ENCODE measurements at regions not wholly inside any gene's neighbourhood (a gene's known extent, or its start where the extent isn't known, plus 50 kb on each side); places are given as distances from the start of the nearest gene placed in this dataset.

- Histone ChIP-seq H3K4me2 (ENCODE audit: low read length) (no peak overlapping the region), H4K20me1 (ENCODE audit: insufficient read depth, low read length) (no peaks in the 10 kb centered on the region), H3K36me3 (ENCODE audit: insufficient read depth, low read length) (no peaks in the 10 kb centered on the region), H3K79me2 (ENCODE audit: insufficient read depth, low read depth, low read length) (no peaks in the 10 kb centered on the region), H2AFZ (ENCODE audit: low read length) (no peak overlapping the region), H3K9me3 (ENCODE audit: low read length) (0 out of 2 replicates have a peak, but pooled peaks cover 4% of the 10 kb centered on the region), H3K9me2 (ENCODE audit: insufficient read depth, low read length) (no peaks in the 10 kb centered on the region), H3K4me1 (ENCODE audit: insufficient read depth, low read length, poor library complexity, severe bottlenecking) (peaks cover 14% of the 10 kb centered on the region), H3K27ac (ENCODE audit: low read depth, low read length, poor library complexity, severe bottlenecking) (no peak overlapping the region), H3K4me3 (ENCODE audit: low read depth, low read length, poor library complexity, severe bottlenecking) (no peak overlapping the region)
- intact Hi-C loops (cut with micrococcal nuclease; ENCODE audit: unreplicated experiment): no loop called here
- no TSS peak for BruUV-seq (replicated peaks)
- DNase-seq (ENCODE audit: low spot score): no peak
- no peak for TF ChIP-seq CTCF (conservative IDR thresholded peaks at IDR 0.05; ENCODE audit: low read length)
- POLR2A ChIA-PET: interaction anchor here (0.7 kb wide), 1 partner anchor 38 kb away, joined by 3 read pairs; no protein-coding TSS in a partner anchor
- CTCF ChIA-PET (ENCODE audit: unreplicated experiment): no interaction called here
Observed at GRCh38 chr2:63742580-63742976, 99.1 kb upstream of the UGP2 start.

- Histone ChIP-seq H3K9me3 (ENCODE audit: low read length) (0 out of 2 replicates have a peak, but pooled peaks cover 8% of the 10 kb centered on the region), H2AFZ (ENCODE audit: low read length) (no peak overlapping the region), H3K9me2 (ENCODE audit: insufficient read depth, low read length) (no peaks in the 10 kb centered on the region), H4K20me1 (ENCODE audit: insufficient read depth, low read length) (no peaks in the 10 kb centered on the region), H3K4me2 (ENCODE audit: low read length) (no peak overlapping the region), H3K79me2 (ENCODE audit: insufficient read depth, low read depth, low read length) (no peaks in the 10 kb centered on the region), H3K4me3 (ENCODE audit: low read depth, low read length, poor library complexity, severe bottlenecking) (no peak overlapping the region), H3K36me3 (ENCODE audit: insufficient read depth, low read length) (no peaks in the 10 kb centered on the region), H3K27ac (ENCODE audit: low read depth, low read length, poor library complexity, severe bottlenecking) (no peak overlapping the region), H3K4me1 (ENCODE audit: insufficient read depth, low read length, poor library complexity, severe bottlenecking) (peaks cover 14% of the 10 kb centered on the region)
- DNase-seq (ENCODE audit: low spot score): no peak
- ChIA-PET CTCF (ENCODE audit: unreplicated experiment) (interaction anchor here (0.5 kb wide), 1 partner anchor 196 kb away, joined by 3 read pairs; no protein-coding TSS in a partner anchor), POLR2A (interaction anchor here (0.5 to 1.8 kb wide), 4 partner anchors 11 to 303 kb away, joined by 3 to 7 read pairs (median 4); no protein-coding TSS in a partner anchor)
- no TSS peak for BruUV-seq (replicated peaks)
- TF ChIP-seq CTCF (conservative IDR thresholded peaks at IDR 0.05; ENCODE audit: low read length) (no peak), EZH2phosphoT487 (IDR thresholded peaks at IDR 0.05; ENCODE audit: borderline replicate concordance, low read depth, low read length) (no peak)
- intact Hi-C loops (cut with micrococcal nuclease; ENCODE audit: unreplicated experiment): no loop called here
Observed at GRCh38 chr2:63743170-63743981, 98.3 kb upstream of the UGP2 start.

Measured in OCI-LY7 (cell line).